Lung (tissue), 11 donors: ENCODE measurements at regions not wholly inside any gene's neighbourhood (a gene's known extent, or its start where the extent isn't known, plus 50 kb on each side); places are given as distances from the start of the nearest gene placed in this dataset.
A peak's percentile ranks its signal among the peaks of the same experiment; 100 is the strongest.

ENCODE experiments used
- ATAC-seq: fragments of 200-7000 bp; cut with Tn5 transposase; one replicate; pipeline ENCODE4 v1.9.1; 2020; ENCODE audit warnings: moderate number of reproducible peaks; ENCODE audit not compliant: insufficient read depth, low FRiP score
- DNase-seq, 3 donors: peaks; one replicate each; pipeline ENCODE4 v3.0.0-alpha.2; 2013 to 2017
- H3K27ac ChIP-seq, 2 donors: one replicate each; pipeline ENCODE4 v1.5.1; 2013; ENCODE audit warnings: mild to moderate bottlenecking in 2 of 2, moderate library complexity in 2 of 2, control low read depth in 1 of 2, inconsistent platforms in 1 of 2, low read depth in 1 of 2, low read length in 1 of 2
- H3K27me3 ChIP-seq, 3 donors: one replicate each; pipeline ENCODE4 v1.5.1; 2013; ENCODE audit warnings: low read length in 2 of 3; ENCODE audit not compliant: control insufficient read depth in 3 of 3, insufficient read depth in 3 of 3
- H3K36me3 ChIP-seq, 4 donors: one replicate each; pipeline ENCODE4 v1.5.1; 2013; ENCODE audit warnings: low read length in 4 of 4, mild to moderate bottlenecking in 1 of 4, moderate library complexity in 1 of 4; ENCODE audit not compliant: control insufficient read depth in 4 of 4, insufficient read depth in 4 of 4
- H3K4me1 ChIP-seq, 5 donors: one replicate each; pipeline ENCODE4 v1.5.1; 2013; ENCODE audit warnings: low read length in 5 of 5, mild to moderate bottlenecking in 2 of 5, moderate library complexity in 1 of 5; ENCODE audit not compliant: control insufficient read depth in 5 of 5, insufficient read depth in 5 of 5
- H3K4me3 ChIP-seq: one replicate; pipeline ENCODE4 v1.5.1; 2013; ENCODE audit warnings: mild to moderate bottlenecking, control low read depth, moderate library complexity
- H3K9ac ChIP-seq, 2 donors: one replicate each; pipeline ENCODE4 v1.5.1; 2013; ENCODE audit warnings: low read length in 2 of 2, control low read depth in 1 of 2; ENCODE audit not compliant: insufficient read depth in 1 of 2
- H3K9me3 ChIP-seq, 4 donors: one replicate each; pipeline ENCODE4 v1.5.1; 2013; ENCODE audit warnings: low read length in 3 of 4, mild to moderate bottlenecking in 1 of 4, moderate library complexity in 1 of 4; ENCODE audit not compliant: control insufficient read depth in 4 of 4, insufficient read depth in 3 of 4
- CTCF ChIP-seq: IDR thresholded peaks from 2 replicates; pipeline ENCODE4 v1.5.1; 2012; ENCODE audit warnings: mild to moderate bottlenecking; ENCODE audit errors: control extremely low read depth, extremely low read depth
- WGBS, 2 donors: extraction: QIAGEN DNeasy Blood & Tissue Kit; methylation state at CpG; one replicate each; pipeline ENCODE4 v1.1.7; 2013; 5-methylcytosine and 5-hydroxymethylcytosine counted together
- donor health status: control.
- donor health status: control.
- donor health status: Bipolar disorder and iron deficiency.
- donor health status: healthy.
- donor health status: DM: yes; HTN: yes; CAD: no.

- H3K27me3 ChIP-seq, result no peaks in the 10 kb centered on the region
- no peak for TF ChIP-seq CTCF
- ATAC-seq (no peak), DNase-seq (peak; percentile 76 to 91 (median 84))
- no peak overlapping the region for H3K4me3 ChIP-seq
- peaks cover 0 to 22% (median 7%) of the 10 kb centered on the region in 5 donors for H3K4me1 ChIP-seq
- H3K9ac ChIP-seq, result peak overlapping the region; percentile 16 to 32
- H3K9me3 ChIP-seq, result no peaks in the 10 kb centered on the region
- H3K27ac ChIP-seq, result no peak overlapping the region
- no peaks in the 10 kb centered on the region for H3K36me3 ChIP-seq
- WGBS, 2 donors, result 5% methylated on average over 56 to 60 of the region's 60 CpGs
These were observed 103.9 kb downstream of the EBNA1BP2 start for GRCh38 chr1:43067977-43068751.

- Histone ChIP-seq H3K27ac (no peak overlapping the region), H3K36me3 (no peaks in the 10 kb centered on the region), H3K4me1 (peaks cover 0 to 22% (median 7%) of the 10 kb centered on the region in 5 donors), H3K27me3 (no peaks in the 10 kb centered on the region), H3K9ac (no peak overlapping the region), H3K9me3 (no peaks in the 10 kb centered on the region), H3K4me3 (no peak overlapping the region)
- ATAC-seq, result no peak
- WGBS, 2 donors, result 92 to 96% methylated on average over 6 of the region's 6 CpGs
- no peak for TF ChIP-seq CTCF
- DNase-seq, result no peak
These were observed 104.8 kb downstream of the EBNA1BP2 start for GRCh38 chr1:43067233-43067745.

- H3K27ac ChIP-seq, result no peak overlapping the region
- no peak for TF ChIP-seq CTCF
- no peaks in the 10 kb centered on the region for H3K36me3 ChIP-seq
- no peak overlapping the region for H3K4me3 ChIP-seq
- DNase-seq, result no peak
- peaks cover 0 to 22% (median 7%) of the 10 kb centered on the region in 5 donors for H3K4me1 ChIP-seq
- H3K9me3 ChIP-seq, result no peaks in the 10 kb centered on the region
- WGBS, 2 donors, result 94 to 95% methylated on average over 9 of the region's 9 CpGs
- no peaks in the 10 kb centered on the region for H3K27me3 ChIP-seq
- ATAC-seq, result no peak
- no peak overlapping the region for H3K9ac ChIP-seq
These were observed 105.5 kb downstream of the EBNA1BP2 start for GRCh38 chr1:43066578-43066977.
